Kidney epithelial cell (primary cell): ENCODE measurements at regions not wholly inside any gene's neighbourhood (a gene's known extent, or its start where the extent isn't known, plus 50 kb on each side); places are given as distances from the start of the nearest gene placed in this dataset.

Experiments
- DNase-seq: peaks from one replicate; pipeline ENCODE4 v3.0.0-alpha.2; 2010; ENCODE audit warnings: low read depth
- H3K27me3 ChIP-seq: 2 replicates; pipeline ENCODE4 v1.6.0; 2011; ENCODE audit warnings: low read length; ENCODE audit not compliant: control insufficient read depth, insufficient read depth
- H3K36me3 ChIP-seq: 2 replicates; pipeline ENCODE4 v1.5.1; 2011; ENCODE audit warnings: low read length; ENCODE audit not compliant: control insufficient read depth, insufficient read depth
- H3K4me3 ChIP-seq: 2 replicates; pipeline ENCODE4 v1.5.1; 2011; ENCODE audit warnings: low read depth, mild to moderate bottlenecking, control low read depth, low read length
- TF ChIP-seq, protein P1 (sequence below): IDR thresholded peaks from 2 replicates; pipeline ENCODE4 v1.5.1; 2011; ENCODE audit warnings: mild to moderate bottlenecking, moderate library complexity, low read length, control low read depth, inconsistent platforms; ENCODE audit not compliant: insufficient read depth, poor library complexity, severe bottlenecking

DNA sequence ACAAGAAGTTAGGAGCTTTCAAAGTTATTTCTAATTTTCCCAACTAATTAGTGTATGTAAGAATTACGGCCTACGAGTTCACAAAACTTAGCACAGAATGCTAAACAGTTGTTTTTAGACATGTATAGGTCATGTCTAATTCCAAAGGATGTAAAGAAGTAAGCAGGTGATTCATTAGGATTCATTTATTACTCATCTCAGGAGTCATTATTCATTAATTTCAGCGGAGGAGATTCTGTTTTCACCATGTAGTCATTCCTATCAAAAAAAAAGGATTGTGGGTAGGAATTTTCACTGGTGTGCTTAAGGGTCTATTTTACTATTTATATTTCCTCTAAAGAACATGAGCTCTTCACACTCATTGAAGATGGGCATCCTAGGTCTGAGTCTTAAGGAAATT is 532.2 kb downstream of the ACTL7B start:
- TF ChIP-seq, protein P1, sequence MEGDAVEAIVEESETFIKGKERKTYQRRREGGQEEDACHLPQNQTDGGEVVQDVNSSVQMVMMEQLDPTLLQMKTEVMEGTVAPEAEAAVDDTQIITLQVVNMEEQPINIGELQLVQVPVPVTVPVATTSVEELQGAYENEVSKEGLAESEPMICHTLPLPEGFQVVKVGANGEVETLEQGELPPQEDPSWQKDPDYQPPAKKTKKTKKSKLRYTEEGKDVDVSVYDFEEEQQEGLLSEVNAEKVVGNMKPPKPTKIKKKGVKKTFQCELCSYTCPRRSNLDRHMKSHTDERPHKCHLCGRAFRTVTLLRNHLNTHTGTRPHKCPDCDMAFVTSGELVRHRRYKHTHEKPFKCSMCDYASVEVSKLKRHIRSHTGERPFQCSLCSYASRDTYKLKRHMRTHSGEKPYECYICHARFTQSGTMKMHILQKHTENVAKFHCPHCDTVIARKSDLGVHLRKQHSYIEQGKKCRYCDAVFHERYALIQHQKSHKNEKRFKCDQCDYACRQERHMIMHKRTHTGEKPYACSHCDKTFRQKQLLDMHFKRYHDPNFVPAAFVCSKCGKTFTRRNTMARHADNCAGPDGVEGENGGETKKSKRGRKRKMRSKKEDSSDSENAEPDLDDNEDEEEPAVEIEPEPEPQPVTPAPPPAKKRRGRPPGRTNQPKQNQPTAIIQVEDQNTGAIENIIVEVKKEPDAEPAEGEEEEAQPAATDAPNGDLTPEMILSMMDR = no peak
- H3K36me3 ChIP-seq = no peaks in the 10 kb centered on the region
- H3K27me3 ChIP-seq = no peaks in the 10 kb centered on the region
- no peak for DNase-seq
- H3K4me3 ChIP-seq = no peak overlapping the region

- Histone ChIP-seq H3K36me3 (no peaks in the 10 kb centered on the region), H3K27me3 (no peaks in the 10 kb centered on the region), H3K4me3 (no peak overlapping the region)
- TF ChIP-seq, protein P1 = no peak
- no peak for DNase-seq
Observed at GRCh38 chr9:108322326-108323098, 533.3 kb downstream of the ACTL7B start.

DNA sequence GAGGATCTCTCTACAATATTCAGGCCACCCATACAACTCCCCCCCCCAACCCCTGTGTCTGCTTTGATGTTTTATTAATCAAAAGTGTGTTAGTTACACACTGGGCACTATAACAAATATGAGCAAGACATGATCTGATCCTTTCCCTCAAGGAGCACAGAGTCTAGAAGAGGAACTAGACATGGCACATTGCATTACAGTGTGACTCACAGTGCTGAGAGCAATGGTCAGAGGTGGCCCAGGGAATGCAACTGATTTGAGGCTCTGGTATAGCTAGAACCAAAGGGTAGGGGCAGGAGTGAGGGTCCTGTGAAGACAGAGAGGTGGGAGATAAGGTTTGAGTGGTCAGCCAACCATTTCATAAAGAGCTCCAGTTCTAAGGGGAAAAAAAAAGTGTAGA is 539.2 kb downstream of the ACTL7B start:
- no peak for DNase-seq
- H3K27me3 ChIP-seq = no peaks in the 10 kb centered on the region
- H3K4me3 ChIP-seq = no peak overlapping the region
- TF ChIP-seq, protein P1 = no peak
- no peaks in the 10 kb centered on the region for H3K36me3 ChIP-seq

DNA sequence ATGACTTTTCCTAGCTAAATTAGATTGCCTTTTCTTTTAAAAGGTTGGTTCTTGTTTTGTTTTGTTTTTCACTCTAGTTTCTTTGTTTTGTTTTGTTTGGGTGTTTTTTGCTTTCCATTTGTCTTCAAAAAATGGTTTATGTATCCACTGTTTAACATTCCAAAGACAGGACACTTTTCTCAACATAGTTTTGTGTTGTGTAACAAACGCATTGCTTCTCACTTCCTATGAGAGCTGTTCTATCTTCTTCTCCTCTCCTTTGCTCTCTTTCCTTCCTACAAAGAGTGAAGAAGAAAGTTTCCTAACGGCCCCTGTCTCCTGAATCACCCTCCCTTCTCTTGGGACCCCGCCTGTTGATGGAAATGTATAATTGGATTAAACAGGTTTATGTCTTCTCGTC is 539.7 kb downstream of the ACTL7B start:
- DNase-seq = no peak
- Histone ChIP-seq H3K4me3 (no peak overlapping the region), H3K27me3 (no peaks in the 10 kb centered on the region), H3K36me3 (no peaks in the 10 kb centered on the region)
- TF ChIP-seq, protein P1 = no peak

DNA sequence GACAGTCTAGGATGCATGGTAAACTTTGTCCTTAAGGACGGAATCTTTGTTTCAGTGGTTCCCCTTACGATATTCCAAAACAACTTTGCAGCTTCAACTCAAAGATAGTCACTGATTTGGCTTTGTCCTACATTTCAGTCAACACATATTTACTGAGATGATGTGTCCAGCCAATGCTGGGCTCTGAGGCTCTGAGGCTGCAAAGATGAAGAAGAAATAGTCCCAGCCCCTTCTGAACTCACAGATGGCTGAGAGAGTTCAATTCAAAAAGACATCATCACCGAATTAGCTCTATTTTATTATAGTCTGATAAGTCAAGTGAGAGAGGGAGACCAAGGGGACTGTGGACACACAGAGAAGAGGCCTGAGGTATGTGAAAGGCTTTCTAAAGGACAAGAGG is 544.0 kb downstream of the ACTL7B start:
- Histone ChIP-seq H3K4me3 (no peak overlapping the region), H3K27me3 (no peaks in the 10 kb centered on the region), H3K36me3 (no peaks in the 10 kb centered on the region)
- DNase-seq = no peak
- TF ChIP-seq, protein P1 = no peak

DNA sequence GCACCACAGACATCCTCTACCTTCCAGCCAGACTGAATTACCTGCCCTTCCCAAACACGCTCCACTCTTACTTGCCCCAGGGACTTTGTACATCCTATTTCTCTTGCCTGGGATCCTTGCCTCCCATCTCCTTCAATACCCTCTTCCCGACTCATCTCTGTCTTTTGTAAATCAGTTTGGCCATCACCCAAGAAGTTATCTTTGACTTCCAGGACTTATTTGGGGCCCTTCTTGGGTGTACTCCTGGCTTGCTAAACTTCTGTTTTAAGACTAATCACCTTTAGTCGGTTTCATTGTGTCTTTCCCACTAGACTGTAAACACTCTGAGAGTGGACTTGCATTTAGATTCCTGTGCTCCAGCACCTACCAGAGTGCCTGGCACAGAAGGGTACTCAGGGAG is 545.6 kb downstream of the ACTL7B start:
- no peaks in the 10 kb centered on the region for H3K27me3 ChIP-seq
- H3K36me3 ChIP-seq = no peaks in the 10 kb centered on the region
- H3K4me3 ChIP-seq = no peak overlapping the region
- TF ChIP-seq, protein P1 = no peak
- DNase-seq = no peak
